ENCODE measurements at regions not wholly inside any gene's neighbourhood (a gene's known extent, or its start where the extent isn't known, plus 50 kb on each side); places are given as distances from the start of the nearest gene placed in this dataset.

GRCh38 chr4:85399270-85399669 lies 75.7 kb upstream of the ARHGAP24 start:
- in situ Hi-C loops (cut with HindIII; ENCODE audit: low pct_unique_long_range_greater_than_20kb, low sequenced_read_pairs), result no loop called here
- no peak for DNase-seq (ENCODE audit: low read depth, low spot score)

DNA sequence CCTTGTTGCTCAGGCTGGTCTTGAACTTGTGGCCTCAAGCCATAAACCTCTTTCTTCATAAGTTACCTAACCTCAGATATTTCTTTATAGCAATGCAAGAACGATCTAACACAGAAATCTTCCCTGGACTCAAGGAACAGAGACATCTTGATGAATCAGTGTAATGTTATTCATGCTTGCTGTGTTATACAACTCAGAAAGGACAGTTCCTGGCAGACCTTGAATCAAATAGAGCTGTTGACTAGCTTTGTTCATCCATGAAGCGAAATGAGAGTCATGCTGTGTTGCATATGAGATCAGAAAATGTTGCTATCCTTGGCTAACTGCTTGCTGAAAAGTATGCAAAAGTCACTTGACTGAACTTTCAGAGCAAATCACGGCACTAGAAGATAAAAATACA lies 72.6 kb upstream of the ARHGAP24 start:
- no peak for DNase-seq (ENCODE audit: low read depth, low spot score)
- in situ Hi-C loops (cut with HindIII; ENCODE audit: low pct_unique_long_range_greater_than_20kb, low sequenced_read_pairs), result no loop called here

DNA sequence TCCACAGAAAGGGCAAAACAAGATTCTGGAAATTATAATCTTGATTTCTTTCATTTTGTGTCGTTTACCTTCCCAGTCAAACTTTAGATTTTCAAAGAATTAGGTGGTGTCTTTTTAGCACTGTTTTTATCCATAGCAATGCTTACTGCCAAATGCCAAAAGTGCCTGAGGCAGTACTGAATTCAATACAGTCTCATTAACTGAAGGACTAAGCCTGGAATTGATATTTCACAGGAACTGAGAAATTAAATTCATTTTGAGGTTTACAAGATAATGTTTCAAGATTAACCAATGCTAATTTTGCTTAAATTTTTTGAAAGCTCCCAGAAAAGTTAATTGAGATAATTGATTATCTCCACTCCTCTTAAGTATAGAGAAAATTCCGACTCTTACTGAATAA lies 68.8 kb upstream of the ARHGAP24 start:
- in situ Hi-C loops (cut with HindIII; ENCODE audit: low pct_unique_long_range_greater_than_20kb, low sequenced_read_pairs), result no loop called here
- DNase-seq (ENCODE audit: low read depth, low spot score), result no peak

DNA sequence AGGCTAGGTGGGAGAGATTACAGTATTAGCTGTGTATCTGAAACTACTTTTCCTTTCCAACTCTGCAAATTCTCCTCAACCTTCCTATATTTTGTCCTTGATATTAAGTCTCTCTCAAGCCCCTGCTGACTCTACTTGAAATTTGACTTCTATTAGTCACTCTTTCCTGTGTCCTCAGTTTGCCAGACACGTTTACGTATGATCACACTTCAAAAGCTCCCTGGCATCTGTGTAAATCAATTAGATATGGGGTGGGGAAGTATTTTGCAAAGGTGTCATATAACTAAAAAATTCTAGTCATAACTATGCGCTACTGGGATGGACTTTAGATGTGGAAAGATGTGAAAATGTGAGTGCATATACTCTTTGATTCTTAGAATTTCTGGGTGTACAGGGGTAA lies 67.4 kb upstream of the ARHGAP24 start:
- in situ Hi-C loops (cut with HindIII; ENCODE audit: low pct_unique_long_range_greater_than_20kb, low sequenced_read_pairs), result no loop called here
- no peak for DNase-seq (ENCODE audit: low read depth, low spot score)

DNA sequence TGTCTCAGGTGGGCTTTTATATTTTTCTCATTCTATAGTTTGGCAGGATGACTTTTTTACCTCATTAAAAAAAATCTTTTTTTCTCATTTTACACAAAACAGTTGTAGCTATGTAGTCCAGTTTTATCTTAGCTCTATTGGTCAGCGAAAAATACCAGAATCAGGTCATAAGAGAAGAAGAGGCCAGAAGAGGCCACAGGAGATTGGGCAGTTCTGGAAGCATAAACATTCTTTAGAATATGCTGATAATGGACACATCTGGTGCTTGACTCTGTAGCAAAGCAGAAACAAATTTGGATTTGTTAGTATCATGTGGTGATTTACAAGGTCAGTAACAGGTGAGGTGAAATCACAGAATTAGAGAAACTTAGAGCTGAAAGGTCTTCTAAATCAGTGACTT lies 66.6 kb upstream of the ARHGAP24 start:
- in situ Hi-C loops (cut with HindIII; ENCODE audit: low pct_unique_long_range_greater_than_20kb, low sequenced_read_pairs), result no loop called here

GRCh38 chr4:85409251-85409650 lies 65.7 kb upstream of the ARHGAP24 start:
- no peak for DNase-seq (ENCODE audit: low read depth, low spot score)
- in situ Hi-C loops (cut with HindIII; ENCODE audit: low pct_unique_long_range_greater_than_20kb, low sequenced_read_pairs), result no loop called here

More for the DNA sequence above, 66.6 kb upstream of the ARHGAP24 start:
- DNase-seq (ENCODE audit: low read depth, low spot score), result no peak

- DNase-seq (ENCODE audit: low read depth, low spot score), result no peak
- in situ Hi-C loops (cut with HindIII; ENCODE audit: low pct_unique_long_range_greater_than_20kb, low sequenced_read_pairs), result no loop called here
These were observed 63.6 kb upstream of the ARHGAP24 start for GRCh38 chr4:85411386-85411785.

DNA sequence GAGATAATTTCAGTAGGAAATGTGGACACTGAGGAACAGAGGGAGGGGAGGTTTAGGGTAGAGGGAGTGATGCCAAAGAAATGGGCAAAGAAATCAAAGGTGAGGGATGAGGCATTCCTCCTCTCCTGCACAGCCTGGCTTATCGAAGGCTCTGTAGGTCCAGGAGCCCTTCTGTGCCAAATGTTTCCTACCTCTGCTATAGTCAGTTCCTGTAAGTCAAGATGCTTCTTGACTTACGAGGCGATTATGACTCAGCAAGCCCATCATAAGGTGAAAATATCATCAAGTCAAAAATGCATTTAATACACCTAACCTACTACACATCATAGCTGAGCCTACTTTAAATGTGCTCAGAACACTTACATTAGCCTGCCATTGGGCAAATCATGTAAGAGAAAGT lies 60.0 kb upstream of the ARHGAP24 start:
- in situ Hi-C loops (cut with HindIII; ENCODE audit: low pct_unique_long_range_greater_than_20kb, low sequenced_read_pairs), result no loop called here

DNA sequence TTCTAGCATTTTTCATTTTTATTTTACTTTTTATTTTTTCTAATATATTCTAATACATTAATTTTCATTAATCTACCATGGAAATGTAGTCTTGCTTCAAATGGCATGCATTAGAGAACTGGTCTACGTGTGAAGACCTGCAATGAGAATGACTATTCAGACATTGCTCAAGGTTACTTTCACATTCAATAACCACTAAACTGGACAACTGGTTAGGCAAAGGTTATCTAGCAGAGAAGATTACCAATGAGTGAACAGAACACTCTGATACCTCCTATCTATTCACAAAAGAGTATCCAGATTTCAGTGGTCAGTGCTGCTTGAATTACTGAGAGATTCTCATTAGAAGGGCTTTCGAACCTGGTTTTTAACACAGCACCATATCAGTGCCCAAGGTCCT lies 58.9 kb upstream of the ARHGAP24 start:
- in situ Hi-C loops (cut with HindIII; ENCODE audit: low pct_unique_long_range_greater_than_20kb, low sequenced_read_pairs), result no loop called here
- DNase-seq (ENCODE audit: low read depth, low spot score), result no peak

More for the DNA sequence above, 60.0 kb upstream of the ARHGAP24 start:
- no peak for DNase-seq (ENCODE audit: low read depth, low spot score)

DNA sequence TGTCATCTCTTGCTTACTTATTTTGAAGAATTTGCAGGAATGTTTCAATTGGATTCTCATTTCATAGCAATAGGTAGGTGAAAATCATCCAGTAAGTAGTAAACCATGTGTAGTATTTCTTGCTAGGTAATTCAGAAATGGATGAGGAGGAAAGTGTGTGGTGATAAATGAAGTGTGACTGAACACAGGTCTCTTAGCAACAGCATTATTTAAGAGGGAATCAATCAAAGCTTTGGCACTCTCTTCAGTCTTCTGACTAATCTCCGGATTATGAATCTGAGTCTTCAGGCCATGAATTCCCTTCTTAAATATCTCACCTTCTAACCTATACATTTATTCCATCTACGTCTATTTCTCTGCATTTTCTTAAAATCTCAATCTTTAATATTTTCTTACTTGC lies 55.8 kb upstream of the ARHGAP24 start:
- in situ Hi-C loops (cut with HindIII; ENCODE audit: low pct_unique_long_range_greater_than_20kb, low sequenced_read_pairs), result no loop called here
- DNase-seq (ENCODE audit: low read depth, low spot score), result no peak

DNA sequence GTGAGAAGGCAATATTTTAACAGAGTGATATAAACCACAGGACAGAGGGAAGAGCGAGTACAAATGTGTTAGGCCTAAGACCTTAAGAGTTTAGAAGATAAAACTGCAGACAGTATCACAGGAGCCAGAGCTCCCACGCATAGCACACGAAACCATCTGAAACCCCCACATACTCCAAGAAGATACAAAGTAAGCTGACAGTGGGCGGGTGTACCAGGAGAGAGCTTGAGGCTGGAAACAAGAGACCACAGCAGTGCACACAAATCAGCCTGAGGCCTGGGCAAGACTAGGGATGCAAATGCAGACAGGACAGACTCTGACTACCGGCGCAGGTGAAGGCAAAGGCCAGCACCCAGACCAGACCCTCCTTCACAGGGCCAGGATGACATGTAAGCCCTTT lies 54.1 kb upstream of the ARHGAP24 start:
- no peak for DNase-seq (ENCODE audit: low read depth, low spot score)
- in situ Hi-C loops (cut with HindIII; ENCODE audit: low pct_unique_long_range_greater_than_20kb, low sequenced_read_pairs), result no loop called here

GRCh38 chr4:85423431-85423830 lies 51.5 kb upstream of the ARHGAP24 start:
- in situ Hi-C loops (cut with HindIII; ENCODE audit: low pct_unique_long_range_greater_than_20kb, low sequenced_read_pairs), result no loop called here
- DNase-seq (ENCODE audit: low read depth, low spot score), result no peak
